ENCODE measurements at regions not wholly inside any gene's neighbourhood (a gene's known extent, or its start where the extent isn't known, plus 50 kb on each side); places are given as distances from the start of the nearest gene placed in this dataset.

DNA sequence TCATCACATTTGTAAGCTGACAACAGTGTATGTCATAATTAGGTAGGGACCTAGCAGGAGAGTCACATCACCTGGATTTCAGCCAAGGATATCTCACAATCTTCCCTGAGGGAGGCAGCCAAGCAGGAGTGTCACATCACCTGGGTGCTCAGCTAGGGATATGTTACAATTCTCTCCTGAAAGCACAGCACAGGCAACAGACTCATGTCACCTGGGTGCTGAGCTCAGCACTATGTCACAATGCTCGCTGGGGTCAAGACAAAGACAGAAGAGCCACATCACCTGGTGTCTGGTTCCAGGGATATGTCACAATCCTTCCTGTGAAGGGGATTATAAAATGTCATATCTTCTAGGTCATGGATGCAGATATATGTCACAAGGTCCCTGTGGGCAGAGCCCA lies 123.7 kb downstream of the ZNF675 start:
- intact Hi-C loops (cut with DNase I, micrococcal nuclease): no loop called here
- H3K36me3 Mint-ChIP-seq (ENCODE audit: low read depth): peaks cover 10% of the 10 kb centered on the region
- TF ChIP-seq, protein P1, sequence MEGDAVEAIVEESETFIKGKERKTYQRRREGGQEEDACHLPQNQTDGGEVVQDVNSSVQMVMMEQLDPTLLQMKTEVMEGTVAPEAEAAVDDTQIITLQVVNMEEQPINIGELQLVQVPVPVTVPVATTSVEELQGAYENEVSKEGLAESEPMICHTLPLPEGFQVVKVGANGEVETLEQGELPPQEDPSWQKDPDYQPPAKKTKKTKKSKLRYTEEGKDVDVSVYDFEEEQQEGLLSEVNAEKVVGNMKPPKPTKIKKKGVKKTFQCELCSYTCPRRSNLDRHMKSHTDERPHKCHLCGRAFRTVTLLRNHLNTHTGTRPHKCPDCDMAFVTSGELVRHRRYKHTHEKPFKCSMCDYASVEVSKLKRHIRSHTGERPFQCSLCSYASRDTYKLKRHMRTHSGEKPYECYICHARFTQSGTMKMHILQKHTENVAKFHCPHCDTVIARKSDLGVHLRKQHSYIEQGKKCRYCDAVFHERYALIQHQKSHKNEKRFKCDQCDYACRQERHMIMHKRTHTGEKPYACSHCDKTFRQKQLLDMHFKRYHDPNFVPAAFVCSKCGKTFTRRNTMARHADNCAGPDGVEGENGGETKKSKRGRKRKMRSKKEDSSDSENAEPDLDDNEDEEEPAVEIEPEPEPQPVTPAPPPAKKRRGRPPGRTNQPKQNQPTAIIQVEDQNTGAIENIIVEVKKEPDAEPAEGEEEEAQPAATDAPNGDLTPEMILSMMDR (IDR thresholded peaks at IDR 0.05): no peak
- H3K27ac Mint-ChIP-seq: no peak overlapping the region
- DNase-seq (no peak), ATAC-seq (ENCODE audit: poor library complexity) (no peak)
- POLR2A ChIA-PET: no interaction called here
- H3K27me3 Mint-ChIP-seq: no peaks in the 10 kb centered on the region
- H3K4me3 Mint-ChIP-seq: no peak overlapping the region
- CTCF ChIA-PET: no interaction called here
- no peaks in the 10 kb centered on the region for H3K27me3 ChIP-seq (ENCODE audit: control insufficient read depth in 1 of 2, insufficient read depth in 2 of 2, low read length in 2 of 2)
- peaks cover 20% of the 10 kb centered on the region for H3K9me3 Mint-ChIP-seq
- no peaks in the 10 kb centered on the region for H3K4me1 ChIP-seq (ENCODE audit: insufficient read depth, low read length)
- no peak overlapping the region for H3K4me3 ChIP-seq (ENCODE audit: low read length)
- H3K4me1 Mint-ChIP-seq (ENCODE audit: low read depth): no peaks in the 10 kb centered on the region
- H3K27ac ChIP-seq (ENCODE audit: low read depth in 1 of 2, low read length in 2 of 2): no peak overlapping the region
- H3K36me3 ChIP-seq (ENCODE audit: insufficient read depth, low read length): no peaks in the 10 kb centered on the region
- peaks cover 0 to 13% of the 10 kb centered on the region in 2 experiments for H3K9me3 ChIP-seq (ENCODE audit: control insufficient read depth in 1 of 2, insufficient read depth in 1 of 2, low read length in 2 of 2)

DNA sequence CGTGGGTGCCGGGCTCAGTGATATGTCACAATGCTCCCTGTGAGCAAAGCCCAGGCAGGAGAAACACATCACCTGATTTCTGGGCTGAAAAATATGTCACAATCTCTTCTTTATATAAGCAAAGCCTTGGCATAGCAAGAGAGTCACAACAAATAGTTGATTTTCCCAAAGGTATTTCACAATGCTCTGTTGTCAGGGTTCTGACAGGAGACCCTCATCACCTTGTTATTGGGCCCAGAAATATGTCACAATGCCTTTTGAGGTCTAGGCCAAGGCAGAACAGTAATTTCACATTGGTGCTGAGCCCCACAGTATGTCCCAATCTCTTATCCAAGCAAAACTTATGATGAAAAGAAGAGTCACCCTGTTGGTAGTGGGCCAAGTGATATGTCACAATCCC lies 125.7 kb downstream of the ZNF675 start:
- peaks cover 0 to 7% of the 10 kb centered on the region in 2 experiments for H3K9me3 ChIP-seq (ENCODE audit: control insufficient read depth in 1 of 2, insufficient read depth in 1 of 2, low read length in 2 of 2)
- ChIA-PET CTCF (no interaction called here), POLR2A (no interaction called here)
- H3K4me1 ChIP-seq (ENCODE audit: insufficient read depth, low read length): no peaks in the 10 kb centered on the region
- H3K27me3 ChIP-seq (ENCODE audit: control insufficient read depth in 1 of 2, insufficient read depth in 2 of 2, low read length in 2 of 2): no peaks in the 10 kb centered on the region
- peaks cover 15% of the 10 kb centered on the region for H3K9me3 Mint-ChIP-seq
- no peaks in the 10 kb centered on the region for H3K27me3 Mint-ChIP-seq
- no peaks in the 10 kb centered on the region for H3K4me1 Mint-ChIP-seq (ENCODE audit: low read depth)
- no peaks in the 10 kb centered on the region for H3K36me3 ChIP-seq (ENCODE audit: insufficient read depth, low read length)
- TF ChIP-seq, protein P1 (IDR thresholded peaks at IDR 0.05): no peak
- intact Hi-C loops (cut with DNase I, micrococcal nuclease): no loop called here
- no peak overlapping the region for H3K27ac Mint-ChIP-seq
- no peak overlapping the region for H3K27ac ChIP-seq (ENCODE audit: low read depth in 1 of 2, low read length in 2 of 2)
- H3K4me3 Mint-ChIP-seq: no peak overlapping the region
- no peak for DNase-seq
- H3K4me3 ChIP-seq (ENCODE audit: low read length): no peak overlapping the region
- H3K36me3 Mint-ChIP-seq (ENCODE audit: low read depth): peaks cover 10% of the 10 kb centered on the region
- ATAC-seq (ENCODE audit: poor library complexity): no peak

DNA sequence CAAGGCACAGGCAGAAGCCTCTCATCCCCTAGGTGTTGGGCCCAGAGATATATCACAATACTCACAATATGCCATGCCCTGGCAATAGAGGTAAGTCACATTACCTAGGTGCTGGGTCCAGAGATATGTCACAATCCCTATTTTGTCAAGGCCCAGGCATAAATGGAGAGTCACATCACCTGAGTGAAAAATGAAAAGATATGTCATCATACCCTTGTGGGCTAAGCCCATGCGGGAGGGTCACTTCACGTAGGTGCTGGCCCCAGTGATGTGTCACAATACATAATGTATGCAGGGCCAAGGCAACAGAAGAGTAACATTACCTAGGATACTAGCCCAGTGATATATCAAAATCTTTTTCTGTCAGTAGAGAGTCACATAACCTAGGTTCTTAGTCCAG lies 127.0 kb downstream of the ZNF675 start:
- Mint-ChIP-seq H3K36me3 (ENCODE audit: low read depth) (peaks cover 5% of the 10 kb centered on the region), H3K4me1 (ENCODE audit: low read depth) (no peaks in the 10 kb centered on the region), H3K27ac (no peak overlapping the region), H3K9me3 (peaks cover 14% of the 10 kb centered on the region), H3K27me3 (no peaks in the 10 kb centered on the region), H3K4me3 (no peak overlapping the region)
- intact Hi-C loops (cut with DNase I, micrococcal nuclease): no loop called here
- Histone ChIP-seq H3K4me1 (ENCODE audit: insufficient read depth, low read length) (no peaks in the 10 kb centered on the region), H3K36me3 (ENCODE audit: insufficient read depth, low read length) (no peaks in the 10 kb centered on the region), H3K9me3 (ENCODE audit: control insufficient read depth in 1 of 2, insufficient read depth in 1 of 2, low read length in 2 of 2) (peaks cover 4 to 7% of the 10 kb centered on the region in 2 experiments), H3K27ac (ENCODE audit: low read depth in 1 of 2, low read length in 2 of 2) (no peak overlapping the region), H3K27me3 (ENCODE audit: control insufficient read depth in 1 of 2, insufficient read depth in 2 of 2, low read length in 2 of 2) (no peaks in the 10 kb centered on the region), H3K4me3 (ENCODE audit: low read length) (no peak overlapping the region)
- TF ChIP-seq, protein P1 (IDR thresholded peaks at IDR 0.05): no peak
- no peak for ATAC-seq (ENCODE audit: poor library complexity)
- ChIA-PET CTCF (no interaction called here), POLR2A (no interaction called here)
- no peak for DNase-seq

All from CD4-positive, alpha-beta T cell (primary cell).